Panc1 (cell line): ENCODE measurements at regions not wholly inside any gene's neighbourhood (a gene's known extent, or its start where the extent isn't known, plus 50 kb on each side); places are given as distances from the start of the nearest gene placed in this dataset.

ENCODE experiments used
- ATAC-seq: fragments of 200-7000 bp; cut with Tn5 transposase; 2 replicates; pipeline ENCODE4 v1.9.1; 2020; ENCODE audit warnings: mild to moderate bottlenecking, moderate library complexity
- BruUV-seq: library from RNA; stranded (reverse); fragments of 400-500 nt; replicated peaks from 2 replicates; lab custom pipeline; 2021; lab: Mats Ljungman, UMichigan
- CTCF ChIA-PET: fragments of 300-600 bp; sonication (Branson Sonifier 250); formaldehyde crosslinking; loops from one replicate; lab custom pipeline; 2022; ENCODE audit warnings: antibody characterized with exemption; lab: Charles Lee
- POLR2A ChIA-PET: fragments of 300-600 bp; sonication (Branson Sonifier 250); formaldehyde crosslinking; loops from one replicate; lab custom pipeline; 2022; ENCODE audit warnings: antibody characterized with exemption; lab: Charles Lee
- DNase-seq: peaks from one replicate; pipeline ENCODE4 v3.0.0-alpha.2; 2010; ENCODE audit warnings: low read depth, low spot score
- H3K27ac ChIP-seq: 2 replicates; pipeline ENCODE4 v1.5.1; 2011; ENCODE audit warnings: mild to moderate bottlenecking, low read length, inconsistent platforms
- H3K27me3 ChIP-seq: fragments of 200-500 bp; sonication (Bioruptor generic); 2 replicates; pipeline ENCODE4 v1.6.0; 2014; ENCODE audit warnings: low read length, inconsistent platforms; ENCODE audit not compliant: control insufficient read depth, insufficient read depth
- H3K36me3 ChIP-seq: fragments of 200-500 bp; sonication (Bioruptor generic); 2 replicates; pipeline ENCODE4 v1.5.1; 2014; ENCODE audit warnings: inconsistent platforms, mild to moderate bottlenecking, low read length, moderate library complexity; ENCODE audit not compliant: control insufficient read depth, insufficient read depth
- H3K4me1 ChIP-seq: 2 replicates; pipeline ENCODE4 v1.5.1; 2011; ENCODE audit warnings: inconsistent platforms, mild to moderate bottlenecking, low read length, moderate library complexity; ENCODE audit not compliant: control insufficient read depth, insufficient read depth
- H3K4me3 ChIP-seq, 2 experiments: 2 replicates each; pipeline ENCODE4 v1.5.1; 2011 to 2012; ENCODE audit warnings: low read depth in 2 of 2, low read length in 2 of 2, mild to moderate bottlenecking in 2 of 2, inconsistent platforms in 1 of 2, moderate library complexity in 1 of 2
- H3K9me3 ChIP-seq: fragments of 200-500 bp; sonication (Bioruptor generic); 2 replicates; pipeline ENCODE4 v1.5.1; 2014; ENCODE audit warnings: low read depth, mild to moderate bottlenecking, inconsistent platforms, low read length, moderate library complexity; ENCODE audit not compliant: control insufficient read depth, insufficient read depth
- CTCF ChIP-seq: fragments of 450-650 bp; IDR thresholded peaks from 2 replicates; pipeline ENCODE4 v1.5.1; 2017; ENCODE audit warnings: mild to moderate bottlenecking
- POLR2AphosphoS5 ChIP-seq: IDR thresholded peaks from 2 replicates; pipeline ENCODE4 v1.6.1; 2012; ENCODE audit warnings: mild to moderate bottlenecking, low read depth, low read length, moderate library complexity
- SIN3A ChIP-seq: IDR thresholded peaks from 2 replicates; pipeline ENCODE4 v1.6.1; 2012; ENCODE audit warnings: low read depth, mild to moderate bottlenecking, low read length, moderate library complexity, borderline replicate concordance; ENCODE audit not compliant: insufficient read depth
- TCF7L2 ChIP-seq: IDR thresholded peaks from 2 replicates; pipeline ENCODE4 v1.6.1; 2011; ENCODE audit warnings: mild to moderate bottlenecking, low read depth, low read length, inconsistent platforms
- in situ Hi-C: cut with HindIII; loops from 2 replicates; pipeline ENCODE4 v1.10.0; 2016; ENCODE audit warnings: low sequenced_read_pairs, low pct_unique_long_range_greater_than_20kb
- intact Hi-C: fragments of 100-400 bp; cut with micrococcal nuclease; formaldehyde crosslinking; loops from one replicate; pipeline ENCODE4 v1.10.0; 2022; ENCODE audit not compliant: unreplicated experiment
- TF ChIP-seq, protein P1 (sequence below), 2 experiments: IDR thresholded peaks; 2 replicates each; pipeline ENCODE4 v1.6.1; 2011 to 2012; ENCODE audit warnings: low read depth in 2 of 2, control low read depth in 1 of 2, low read length in 1 of 2, mild to moderate bottlenecking in 1 of 2, moderate library complexity in 1 of 2; ENCODE audit not compliant: insufficient read depth in 1 of 2

DNA sequence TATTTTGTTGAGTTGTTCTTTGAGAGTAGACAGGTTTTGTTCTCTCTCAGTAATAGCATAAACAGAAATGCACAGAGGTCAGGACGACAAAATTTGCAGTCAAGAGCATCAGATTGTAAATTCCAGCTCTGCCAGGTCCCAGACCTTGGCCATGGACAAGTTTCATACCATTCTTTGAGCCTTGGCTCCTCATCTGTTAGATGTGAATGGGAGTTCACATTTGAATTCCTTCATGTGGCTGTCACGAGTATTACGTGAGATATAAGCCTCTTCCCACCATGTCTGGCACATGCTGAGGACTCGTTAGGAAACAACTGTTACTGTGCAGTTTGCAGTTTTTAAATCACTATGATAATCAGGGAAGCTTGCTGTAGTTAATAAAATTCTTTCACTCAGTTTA lies 93.2 kb upstream of the KCTD3 start:
- TF ChIP-seq POLR2AphosphoS5, result no peak
- TF ChIP-seq TCF7L2, result no peak
- no peak for TF ChIP-seq CTCF
- TF ChIP-seq, protein P1, sequence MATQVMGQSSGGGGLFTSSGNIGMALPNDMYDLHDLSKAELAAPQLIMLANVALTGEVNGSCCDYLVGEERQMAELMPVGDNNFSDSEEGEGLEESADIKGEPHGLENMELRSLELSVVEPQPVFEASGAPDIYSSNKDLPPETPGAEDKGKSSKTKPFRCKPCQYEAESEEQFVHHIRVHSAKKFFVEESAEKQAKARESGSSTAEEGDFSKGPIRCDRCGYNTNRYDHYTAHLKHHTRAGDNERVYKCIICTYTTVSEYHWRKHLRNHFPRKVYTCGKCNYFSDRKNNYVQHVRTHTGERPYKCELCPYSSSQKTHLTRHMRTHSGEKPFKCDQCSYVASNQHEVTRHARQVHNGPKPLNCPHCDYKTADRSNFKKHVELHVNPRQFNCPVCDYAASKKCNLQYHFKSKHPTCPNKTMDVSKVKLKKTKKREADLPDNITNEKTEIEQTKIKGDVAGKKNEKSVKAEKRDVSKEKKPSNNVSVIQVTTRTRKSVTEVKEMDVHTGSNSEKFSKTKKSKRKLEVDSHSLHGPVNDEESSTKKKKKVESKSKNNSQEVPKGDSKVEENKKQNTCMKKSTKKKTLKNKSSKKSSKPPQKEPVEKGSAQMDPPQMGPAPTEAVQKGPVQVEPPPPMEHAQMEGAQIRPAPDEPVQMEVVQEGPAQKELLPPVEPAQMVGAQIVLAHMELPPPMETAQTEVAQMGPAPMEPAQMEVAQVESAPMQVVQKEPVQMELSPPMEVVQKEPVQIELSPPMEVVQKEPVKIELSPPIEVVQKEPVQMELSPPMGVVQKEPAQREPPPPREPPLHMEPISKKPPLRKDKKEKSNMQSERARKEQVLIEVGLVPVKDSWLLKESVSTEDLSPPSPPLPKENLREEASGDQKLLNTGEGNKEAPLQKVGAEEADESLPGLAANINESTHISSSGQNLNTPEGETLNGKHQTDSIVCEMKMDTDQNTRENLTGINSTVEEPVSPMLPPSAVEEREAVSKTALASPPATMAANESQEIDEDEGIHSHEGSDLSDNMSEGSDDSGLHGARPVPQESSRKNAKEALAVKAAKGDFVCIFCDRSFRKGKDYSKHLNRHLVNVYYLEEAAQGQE (IDR thresholded peaks at IDR 0.05; ENCODE audit: insufficient read depth in 1 of 2, low read depth in 2 of 2, low read length in 1 of 2), result no peak
- no peak for TF ChIP-seq SIN3A
- Histone ChIP-seq H3K36me3 (no peaks in the 10 kb centered on the region), H3K27ac (no peak overlapping the region), H3K9me3 (no peaks in the 10 kb centered on the region), H3K4me1 (no peaks in the 10 kb centered on the region), H3K4me3 (no peak overlapping the region), H3K27me3 (no peaks in the 10 kb centered on the region)
- ChIA-PET POLR2A (no interaction called here), CTCF (no interaction called here)
- BruUV-seq, result no TSS peak
- no peak for DNase-seq
- in situ Hi-C loops, result no loop called here
- intact Hi-C loops, result no loop called here
- ATAC-seq, result no peak

DNA sequence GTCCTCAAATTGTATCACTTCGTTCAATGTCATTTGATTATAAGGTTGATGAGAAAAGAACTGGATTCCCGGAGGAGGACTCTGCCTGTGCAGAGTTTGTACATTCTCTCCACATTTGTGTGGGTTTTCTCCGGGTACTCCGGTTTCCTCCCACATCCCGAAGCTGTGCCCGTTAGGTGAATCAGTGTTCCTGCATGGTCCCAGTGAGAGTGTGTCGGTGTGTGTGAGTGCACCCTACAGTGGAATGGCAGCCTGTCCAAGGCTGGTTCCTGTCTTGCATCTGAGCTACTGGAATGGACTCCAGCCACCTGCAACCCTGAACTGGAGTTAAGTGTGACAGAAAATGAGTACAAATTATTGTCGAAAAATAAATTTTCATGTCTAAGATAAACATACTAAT lies 92.2 kb upstream of the KCTD3 start:
- Histone ChIP-seq H3K36me3 (no peaks in the 10 kb centered on the region), H3K9me3 (no peaks in the 10 kb centered on the region), H3K4me1 (no peaks in the 10 kb centered on the region), H3K4me3 (no peak overlapping the region), H3K27ac (no peak overlapping the region), H3K27me3 (no peaks in the 10 kb centered on the region)
- intact Hi-C loops (no loop called here), in situ Hi-C loops (no loop called here)
- no TSS peak for BruUV-seq
- ATAC-seq (no peak), DNase-seq (no peak)
- no peak for TF ChIP-seq SIN3A
- ChIA-PET POLR2A (no interaction called here), CTCF (no interaction called here)

DNA sequence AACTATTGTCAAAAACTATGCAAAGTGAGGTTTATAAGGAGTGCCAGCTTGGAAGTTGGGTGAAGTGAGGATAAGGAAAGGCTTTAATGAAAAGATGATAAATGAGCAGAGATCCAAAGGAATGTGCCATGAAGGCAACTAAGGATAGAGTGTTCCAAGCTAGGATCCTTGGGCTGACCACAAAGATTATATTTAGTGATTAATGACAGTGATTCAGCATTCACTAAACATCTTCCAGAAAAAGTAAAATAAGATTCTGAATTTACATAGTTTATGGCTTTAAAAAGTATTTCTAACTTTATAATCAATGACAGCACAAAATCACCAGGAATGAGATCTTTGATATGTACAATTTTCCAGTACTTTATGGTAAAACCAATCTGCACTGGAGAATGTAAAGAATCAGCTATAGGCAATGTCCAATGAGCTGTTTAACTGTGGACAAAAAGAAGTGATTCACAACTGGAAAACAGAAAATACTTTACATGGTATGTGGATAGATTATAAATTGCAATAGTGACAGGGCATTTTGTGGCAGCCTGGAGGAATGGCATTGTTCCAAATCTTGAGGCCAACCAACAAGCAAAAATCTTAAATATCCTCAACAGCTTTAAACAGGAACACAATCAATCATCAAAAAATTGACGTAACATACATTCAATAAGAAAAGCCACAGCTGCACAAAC lies 91.2 kb upstream of the KCTD3 start:
- ATAC-seq (no peak), DNase-seq (no peak)
- Histone ChIP-seq H3K27me3 (no peaks in the 10 kb centered on the region), H3K4me1 (no peaks in the 10 kb centered on the region), H3K36me3 (no peaks in the 10 kb centered on the region), H3K27ac (no peak overlapping the region), H3K9me3 (no peaks in the 10 kb centered on the region), H3K4me3 (no peak overlapping the region)
- intact Hi-C loops (no loop called here), in situ Hi-C loops (no loop called here)
- TF ChIP-seq SIN3A, result no peak
- TF ChIP-seq POLR2AphosphoS5, result no peak
- TF ChIP-seq, protein P1 (IDR thresholded peaks at IDR 0.05; ENCODE audit: insufficient read depth in 1 of 2, low read depth in 2 of 2, low read length in 1 of 2), result no peak
- TF ChIP-seq CTCF, result no peak
- BruUV-seq, result no TSS peak
- ChIA-PET POLR2A (no interaction called here), CTCF (no interaction called here)
